ENCODE measurements at regions not wholly inside any gene's neighbourhood (a gene's known extent, or its start where the extent isn't known, plus 50 kb on each side); places are given as distances from the start of the nearest gene placed in this dataset.

DNA sequence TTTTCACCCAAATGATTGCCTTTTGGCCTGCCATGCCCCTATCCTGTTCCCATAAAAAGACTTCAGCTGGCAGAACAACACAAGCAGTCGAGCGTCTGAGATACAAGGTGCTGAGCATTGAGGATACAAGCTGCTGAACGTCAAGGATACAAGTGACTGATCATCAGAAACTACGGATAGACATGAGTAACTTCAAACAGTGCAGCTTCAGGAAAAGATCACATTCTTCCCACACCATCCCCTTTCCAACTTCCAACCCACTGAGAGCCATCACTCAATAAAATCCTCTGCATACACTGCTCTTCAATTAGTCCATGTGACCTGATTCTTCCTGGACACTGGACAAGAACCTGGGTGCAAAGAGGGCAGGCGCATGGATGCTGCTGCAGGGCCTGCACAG is 1198.9 kb downstream of the ROBO2 start:
- TF ChIP-seq, protein P1, sequence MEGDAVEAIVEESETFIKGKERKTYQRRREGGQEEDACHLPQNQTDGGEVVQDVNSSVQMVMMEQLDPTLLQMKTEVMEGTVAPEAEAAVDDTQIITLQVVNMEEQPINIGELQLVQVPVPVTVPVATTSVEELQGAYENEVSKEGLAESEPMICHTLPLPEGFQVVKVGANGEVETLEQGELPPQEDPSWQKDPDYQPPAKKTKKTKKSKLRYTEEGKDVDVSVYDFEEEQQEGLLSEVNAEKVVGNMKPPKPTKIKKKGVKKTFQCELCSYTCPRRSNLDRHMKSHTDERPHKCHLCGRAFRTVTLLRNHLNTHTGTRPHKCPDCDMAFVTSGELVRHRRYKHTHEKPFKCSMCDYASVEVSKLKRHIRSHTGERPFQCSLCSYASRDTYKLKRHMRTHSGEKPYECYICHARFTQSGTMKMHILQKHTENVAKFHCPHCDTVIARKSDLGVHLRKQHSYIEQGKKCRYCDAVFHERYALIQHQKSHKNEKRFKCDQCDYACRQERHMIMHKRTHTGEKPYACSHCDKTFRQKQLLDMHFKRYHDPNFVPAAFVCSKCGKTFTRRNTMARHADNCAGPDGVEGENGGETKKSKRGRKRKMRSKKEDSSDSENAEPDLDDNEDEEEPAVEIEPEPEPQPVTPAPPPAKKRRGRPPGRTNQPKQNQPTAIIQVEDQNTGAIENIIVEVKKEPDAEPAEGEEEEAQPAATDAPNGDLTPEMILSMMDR (optimal IDR thresholded peaks at IDR 0.05 in 1 of 3, IDR thresholded peaks at IDR 0.05 in 1 of 3, conservative IDR thresholded peaks at IDR 0.05 in 1 of 3; ENCODE audit: extremely low read depth in 1 of 3, insufficient read depth in 2 of 3, low read length in 3 of 3): no peak
- no peak for TF ChIP-seq EZH2 (IDR thresholded peaks at IDR 0.05; ENCODE audit: low read length)

Data from keratinocyte (primary cell).